ENCODE measurements at regions not wholly inside any gene's neighbourhood (a gene's known extent, or its start where the extent isn't known, plus 50 kb on each side); places are given as distances from the start of the nearest gene placed in this dataset.

- no peak for DNase-seq (ENCODE audit: extremely low spot score)
- TF ChIP-seq NFRKB (IDR thresholded peaks at IDR 0.05): no peak
- TF ChIP-seq LEF1 (IDR thresholded peaks at IDR 0.05; ENCODE audit: borderline replicate concordance): no peak
- TF ChIP-seq CTBP1 (IDR thresholded peaks at IDR 0.05; ENCODE audit: borderline replicate concordance): no peak
- TF ChIP-seq, protein P1, sequence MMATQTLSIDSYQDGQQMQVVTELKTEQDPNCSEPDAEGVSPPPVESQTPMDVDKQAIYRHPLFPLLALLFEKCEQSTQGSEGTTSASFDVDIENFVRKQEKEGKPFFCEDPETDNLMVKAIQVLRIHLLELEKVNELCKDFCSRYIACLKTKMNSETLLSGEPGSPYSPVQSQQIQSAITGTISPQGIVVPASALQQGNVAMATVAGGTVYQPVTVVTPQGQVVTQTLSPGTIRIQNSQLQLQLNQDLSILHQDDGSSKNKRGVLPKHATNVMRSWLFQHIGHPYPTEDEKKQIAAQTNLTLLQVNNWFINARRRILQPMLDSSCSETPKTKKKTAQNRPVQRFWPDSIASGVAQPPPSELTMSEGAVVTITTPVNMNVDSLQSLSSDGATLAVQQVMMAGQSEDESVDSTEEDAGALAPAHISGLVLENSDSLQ (IDR thresholded peaks at IDR 0.05): no peak
- no peak for TF ChIP-seq FOXK2 (IDR thresholded peaks at IDR 0.05)
- no peak for TF ChIP-seq L3MBTL2 (conservative IDR thresholded peaks at IDR 0.05)
- no peak for TF ChIP-seq TARDBP (IDR thresholded peaks at IDR 0.05)
- TF ChIP-seq SP1 (IDR thresholded peaks at IDR 0.05): no peak
- TF ChIP-seq FOXA1 (IDR thresholded peaks at IDR 0.05): no peak
- CTCF ChIA-PET: no interaction called here
- POLR2A ChIA-PET: no interaction called here
These were observed 297.1 kb downstream of the AHR start for GRCh38 chr7:17595546-17595945.

DNA sequence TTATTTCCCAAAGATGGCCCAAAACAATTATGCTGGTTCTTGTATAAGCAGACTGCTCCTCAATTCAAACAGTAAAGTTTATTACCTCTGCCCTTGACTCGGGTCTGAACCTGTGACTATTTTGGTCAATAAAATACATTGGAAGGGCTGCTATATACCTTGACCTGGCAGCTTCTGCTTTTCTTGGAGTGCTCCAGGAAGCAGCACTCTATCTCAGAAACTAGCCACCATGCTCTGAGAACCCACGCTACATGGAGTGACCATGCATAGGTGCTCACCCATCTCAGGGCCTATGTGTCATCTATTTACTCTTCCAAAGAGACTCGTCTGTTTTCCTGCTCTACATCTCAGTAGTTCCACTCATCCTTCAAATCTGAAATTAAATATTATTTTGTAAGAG, 299.9 kb downstream of the AHR start:
- ChIA-PET CTCF (no interaction called here), POLR2A (no interaction called here)
- no peak for TF ChIP-seq LEF1 (IDR thresholded peaks at IDR 0.05; ENCODE audit: borderline replicate concordance)
- no peak for TF ChIP-seq ZNF384 (IDR thresholded peaks at IDR 0.05)
- TF ChIP-seq SP1 (IDR thresholded peaks at IDR 0.05): no peak
- TF ChIP-seq FOXM1 (IDR thresholded peaks at IDR 0.05; ENCODE audit: borderline replicate concordance): no peak
- TF ChIP-seq CTBP1 (IDR thresholded peaks at IDR 0.05; ENCODE audit: borderline replicate concordance): no peak
- TF ChIP-seq HDGF (IDR thresholded peaks at IDR 0.05; ENCODE audit: borderline replicate concordance): no peak
- no peak for TF ChIP-seq BHLHE40 (IDR thresholded peaks at IDR 0.05; ENCODE audit: borderline replicate concordance)
- no peak for TF ChIP-seq FOXK2 (IDR thresholded peaks at IDR 0.05)
- no peak for TF ChIP-seq TARDBP (IDR thresholded peaks at IDR 0.05)
- no peak for TF ChIP-seq ELF4 (IDR thresholded peaks at IDR 0.05)
- no peak for TF ChIP-seq SUZ12 (IDR thresholded peaks at IDR 0.05)
- TF ChIP-seq FOXA1 (IDR thresholded peaks at IDR 0.05): no peak
- TF ChIP-seq NFRKB (IDR thresholded peaks at IDR 0.05): no peak
- no peak for TF ChIP-seq L3MBTL2 (conservative IDR thresholded peaks at IDR 0.05)
- TF ChIP-seq, protein P1 (IDR thresholded peaks at IDR 0.05): no peak
- TF ChIP-seq ARNT (IDR thresholded peaks at IDR 0.05): no peak
- no peak for DNase-seq (ENCODE audit: extremely low spot score)

DNA sequence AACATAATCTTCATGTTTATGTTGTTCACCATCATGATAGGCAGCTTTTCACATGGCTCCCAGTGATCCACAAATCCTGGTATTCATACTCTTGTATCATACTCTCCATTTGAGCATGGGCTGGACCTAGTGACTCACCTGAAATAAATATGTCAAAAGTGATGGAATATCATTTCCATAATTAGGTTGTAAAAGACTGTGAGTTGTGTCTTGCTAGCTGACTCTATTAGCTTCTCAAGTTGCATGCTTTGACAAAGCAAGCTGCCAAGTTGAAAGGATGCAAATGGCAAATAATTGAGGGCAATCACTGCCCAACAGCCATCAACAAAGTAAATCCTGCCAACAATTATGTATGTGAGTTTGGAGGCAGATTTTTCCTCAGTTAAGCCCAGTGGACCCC, 300.4 kb downstream of the AHR start:
- TF ChIP-seq BHLHE40 (IDR thresholded peaks at IDR 0.05; ENCODE audit: borderline replicate concordance): no peak
- no peak for TF ChIP-seq HDGF (IDR thresholded peaks at IDR 0.05; ENCODE audit: borderline replicate concordance)
- TF ChIP-seq ELF4 (IDR thresholded peaks at IDR 0.05): no peak
- TF ChIP-seq FOXK2 (IDR thresholded peaks at IDR 0.05): no peak
- no peak for TF ChIP-seq TARDBP (IDR thresholded peaks at IDR 0.05)
- TF ChIP-seq NFRKB (IDR thresholded peaks at IDR 0.05): no peak
- TF ChIP-seq, protein P1 (IDR thresholded peaks at IDR 0.05): no peak
- no peak for TF ChIP-seq SUZ12 (IDR thresholded peaks at IDR 0.05)
- TF ChIP-seq LEF1 (IDR thresholded peaks at IDR 0.05; ENCODE audit: borderline replicate concordance): no peak
- no peak for TF ChIP-seq ARNT (IDR thresholded peaks at IDR 0.05)
- no peak for TF ChIP-seq FOXM1 (IDR thresholded peaks at IDR 0.05; ENCODE audit: borderline replicate concordance)
- TF ChIP-seq ZNF384 (IDR thresholded peaks at IDR 0.05): no peak
- no peak for TF ChIP-seq SP1 (IDR thresholded peaks at IDR 0.05)
- ChIA-PET POLR2A (no interaction called here), CTCF (no interaction called here)
- DNase-seq (ENCODE audit: extremely low spot score): no peak

DNA sequence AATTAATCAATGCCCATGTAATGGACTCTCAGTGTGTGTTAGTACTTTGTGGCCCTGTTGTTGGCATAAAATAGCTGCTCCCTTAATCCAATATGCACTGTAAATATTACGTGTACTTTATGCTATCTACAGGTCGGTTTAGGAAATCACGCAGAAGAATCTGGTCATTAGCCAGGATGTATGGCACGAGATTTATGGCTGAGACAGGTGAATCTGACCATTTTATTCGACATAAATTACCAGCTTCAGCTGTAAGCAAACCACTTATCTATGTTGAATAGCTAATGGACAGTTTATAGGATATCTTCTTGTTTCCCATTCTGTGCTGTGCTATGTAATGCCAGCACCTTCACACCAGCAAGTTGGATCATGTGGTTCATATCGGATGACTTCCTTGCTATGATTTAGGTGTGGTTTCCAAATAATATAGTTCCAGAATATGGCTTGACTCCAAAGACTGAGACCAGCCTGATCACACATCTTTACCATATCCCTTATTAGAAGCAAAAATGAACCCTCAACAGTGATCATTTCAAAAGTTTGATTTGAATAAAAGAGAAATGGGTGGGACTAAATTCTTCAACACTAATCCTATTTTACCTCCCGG, 301.4 kb downstream of the AHR start:
- no peak for TF ChIP-seq FOXM1 (IDR thresholded peaks at IDR 0.05; ENCODE audit: borderline replicate concordance)
- TF ChIP-seq NFRKB (IDR thresholded peaks at IDR 0.05): no peak
- TF ChIP-seq, protein P1 (IDR thresholded peaks at IDR 0.05): no peak
- no peak for TF ChIP-seq BHLHE40 (IDR thresholded peaks at IDR 0.05; ENCODE audit: borderline replicate concordance)
- TF ChIP-seq SP1 (IDR thresholded peaks at IDR 0.05): no peak
- TF ChIP-seq ZNF384 (IDR thresholded peaks at IDR 0.05): no peak
- no peak for TF ChIP-seq TARDBP (IDR thresholded peaks at IDR 0.05)
- TF ChIP-seq ARNT (IDR thresholded peaks at IDR 0.05): no peak
- TF ChIP-seq FOXA1 (IDR thresholded peaks at IDR 0.05): no peak
- no peak for TF ChIP-seq FOXK2 (IDR thresholded peaks at IDR 0.05)
- TF ChIP-seq HDGF (IDR thresholded peaks at IDR 0.05; ENCODE audit: borderline replicate concordance): no peak
- no peak for TF ChIP-seq LEF1 (IDR thresholded peaks at IDR 0.05; ENCODE audit: borderline replicate concordance)
- TF ChIP-seq ELF4 (IDR thresholded peaks at IDR 0.05): no peak
- no peak for TF ChIP-seq SUZ12 (IDR thresholded peaks at IDR 0.05)
- TF ChIP-seq L3MBTL2 (conservative IDR thresholded peaks at IDR 0.05): no peak
- TF ChIP-seq CTBP1 (IDR thresholded peaks at IDR 0.05; ENCODE audit: borderline replicate concordance): no peak
- POLR2A ChIA-PET: no interaction called here
- no peak for DNase-seq (ENCODE audit: extremely low spot score)
- CTCF ChIA-PET: no interaction called here

GRCh38 chr7:17600340-17600752, 301.9 kb downstream of the AHR start:
- TF ChIP-seq SUZ12 (IDR thresholded peaks at IDR 0.05) (no peak), FOXM1 (IDR thresholded peaks at IDR 0.05; ENCODE audit: borderline replicate concordance) (no peak), SP1 (IDR thresholded peaks at IDR 0.05) (no peak), L3MBTL2 (conservative IDR thresholded peaks at IDR 0.05) (no peak), CTBP1 (IDR thresholded peaks at IDR 0.05; ENCODE audit: borderline replicate concordance) (no peak), ELF4 (IDR thresholded peaks at IDR 0.05) (no peak), FOXA1 (IDR thresholded peaks at IDR 0.05) (no peak), ARNT (IDR thresholded peaks at IDR 0.05) (no peak), TARDBP (IDR thresholded peaks at IDR 0.05) (no peak), HDGF (IDR thresholded peaks at IDR 0.05; ENCODE audit: borderline replicate concordance) (no peak), FOXK2 (IDR thresholded peaks at IDR 0.05) (no peak), NFRKB (IDR thresholded peaks at IDR 0.05) (no peak), ZNF384 (IDR thresholded peaks at IDR 0.05) (no peak), BHLHE40 (IDR thresholded peaks at IDR 0.05; ENCODE audit: borderline replicate concordance) (no peak), LEF1 (IDR thresholded peaks at IDR 0.05; ENCODE audit: borderline replicate concordance) (no peak)
- TF ChIP-seq, protein P1 (IDR thresholded peaks at IDR 0.05): no peak
- ChIA-PET CTCF (no interaction called here), POLR2A (no interaction called here)
- DNase-seq (ENCODE audit: extremely low spot score): no peak
